Suprapubic skin (tissue), 4 donors: ENCODE measurements at regions not wholly inside any gene's neighbourhood (a gene's known extent, or its start where the extent isn't known, plus 50 kb on each side); places are given as distances from the start of the nearest gene placed in this dataset.

Experiments
- DNase-seq, 2 donors: peaks; one replicate each; pipeline ENCODE4 v3.0.0-alpha.2; 2019; ENCODE audit warnings: low spot score in 2 of 2
- H3K27ac ChIP-seq: fragments of 200-600 bp; sonication (generic); one replicate; pipeline ENCODE4 v1.5.1; 2019
- H3K27me3 ChIP-seq: fragments of 200-600 bp; sonication (generic); one replicate; pipeline ENCODE4 v1.5.1; 2019
- H3K36me3 ChIP-seq: fragments of 200-600 bp; sonication (generic); one replicate; pipeline ENCODE4 v1.5.1; 2019
- H3K4me1 ChIP-seq: fragments of 200-600 bp; sonication (generic); one replicate; pipeline ENCODE4 v1.5.1; 2019
- H3K4me3 ChIP-seq: fragments of 200-600 bp; sonication (generic); one replicate; pipeline ENCODE4 v1.5.1; 2019; ENCODE audit warnings: mild to moderate bottlenecking
- H3K9me3 ChIP-seq: fragments of 200-600 bp; sonication (generic); one replicate; pipeline ENCODE4 v1.5.1; 2019
- EP300 ChIP-seq: sonication (generic); formaldehyde crosslinking; IDR thresholded peaks from one replicate; pipeline ENCODE4 v1.6.1; 2017; ENCODE audit warnings: antibody characterized with exemption
- POLR2A ChIP-seq, 2 donors: fragments of 450-650 bp; IDR thresholded peaks; one replicate each; pipeline ENCODE4 v1.6.1; 2017; ENCODE audit warnings: antibody characterized with exemption in 2 of 2, mild to moderate bottlenecking in 2 of 2, moderate library complexity in 2 of 2
- POLR2AphosphoS5 ChIP-seq, 3 donors: sonication (generic); formaldehyde crosslinking; IDR thresholded peaks; one replicate each; pipeline ENCODE4 v1.6.1; 2017; ENCODE audit warnings: antibody characterized with exemption in 3 of 3
- WGBS: methylation state at CpG from one replicate; pipeline ENCODE4 v1.1.5; 2018; 5-methylcytosine and 5-hydroxymethylcytosine counted together
- TF ChIP-seq, protein P1 (sequence below), 2 donors: fragments of 200-600 bp in 1 of 2; fragments of 450-650 bp in 1 of 2; sonication (generic) in 1 of 2; IDR thresholded peaks; one replicate each; pipeline ENCODE4 v1.5.1; 2016 to 2019; ENCODE audit warnings: antibody characterized with exemption in 2 of 2, mild to moderate bottlenecking in 1 of 2, moderate library complexity in 1 of 2

DNA sequence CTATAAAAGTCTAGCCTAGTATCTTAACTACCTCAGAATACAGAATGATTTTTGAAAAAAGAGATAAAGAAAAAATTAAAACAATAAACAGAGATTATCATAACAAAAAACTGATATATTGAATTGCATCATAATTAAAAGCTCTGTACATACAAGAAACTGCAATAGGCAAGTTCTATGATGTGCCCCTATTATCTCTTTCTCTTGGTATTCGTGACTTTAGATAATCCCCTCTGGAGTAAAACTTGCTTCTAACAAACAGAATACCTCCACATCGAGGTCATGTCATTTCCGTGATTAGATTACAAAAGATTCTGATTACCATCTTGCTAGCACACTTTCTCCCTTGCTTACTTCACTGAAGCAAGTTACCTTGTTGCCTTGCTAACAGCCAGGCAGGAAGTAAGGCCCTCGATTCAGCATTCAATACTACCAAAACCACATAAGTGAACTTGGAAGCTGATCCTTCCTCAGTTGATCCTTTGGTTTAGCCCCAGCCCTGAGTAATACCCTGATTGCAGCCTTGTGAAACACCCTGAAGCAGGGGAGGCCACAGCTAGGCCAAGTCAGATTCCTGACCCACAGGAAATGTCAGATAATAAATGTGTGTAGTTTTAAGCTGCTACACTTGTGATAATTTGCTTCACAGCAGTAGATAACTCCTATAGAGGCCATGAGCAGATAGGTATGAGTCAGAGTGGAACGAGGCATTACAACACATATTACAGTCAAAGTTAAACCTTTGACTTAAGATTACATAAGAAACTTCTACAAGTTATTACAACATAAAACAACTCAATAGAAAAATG, 53.7 kb upstream of the TMX4 start:
- Histone ChIP-seq H3K27me3 (no peaks in the 10 kb centered on the region), H3K36me3 (no peaks in the 10 kb centered on the region), H3K4me3 (no peak overlapping the region), H3K4me1 (no peaks in the 10 kb centered on the region), H3K27ac (no peak overlapping the region), H3K9me3 (no peaks in the 10 kb centered on the region)
- WGBS: 46% methylated on average over 5 of the region's 5 CpGs
- no peak for DNase-seq
- TF ChIP-seq EP300 (no peak), POLR2A (IDR thresholded peaks at IDR 0.05) (no peak)

DNA sequence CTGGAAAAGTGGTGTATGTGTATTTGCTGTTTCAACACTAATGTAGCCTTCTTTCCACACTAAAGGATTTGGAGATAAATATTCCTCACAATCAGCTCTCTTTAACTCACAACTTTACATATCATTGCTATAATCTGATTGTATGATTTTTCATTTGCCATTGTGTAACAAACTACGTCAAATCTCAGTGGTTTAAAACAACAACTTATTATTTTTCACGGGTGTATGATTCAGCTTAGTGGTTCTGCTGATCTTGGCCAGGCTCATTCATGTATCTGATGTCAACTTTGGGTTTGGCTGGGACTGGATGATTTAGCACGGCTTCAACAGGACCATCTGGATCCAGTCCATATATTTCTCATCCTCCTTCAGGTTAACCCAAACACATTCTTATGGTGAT, 55.4 kb upstream of the TMX4 start:
- TF ChIP-seq EP300 (no peak), POLR2AphosphoS5 (IDR thresholded peaks at IDR 0.05) (no peak), POLR2A (IDR thresholded peaks at IDR 0.05) (no peak)
- TF ChIP-seq, protein P1, sequence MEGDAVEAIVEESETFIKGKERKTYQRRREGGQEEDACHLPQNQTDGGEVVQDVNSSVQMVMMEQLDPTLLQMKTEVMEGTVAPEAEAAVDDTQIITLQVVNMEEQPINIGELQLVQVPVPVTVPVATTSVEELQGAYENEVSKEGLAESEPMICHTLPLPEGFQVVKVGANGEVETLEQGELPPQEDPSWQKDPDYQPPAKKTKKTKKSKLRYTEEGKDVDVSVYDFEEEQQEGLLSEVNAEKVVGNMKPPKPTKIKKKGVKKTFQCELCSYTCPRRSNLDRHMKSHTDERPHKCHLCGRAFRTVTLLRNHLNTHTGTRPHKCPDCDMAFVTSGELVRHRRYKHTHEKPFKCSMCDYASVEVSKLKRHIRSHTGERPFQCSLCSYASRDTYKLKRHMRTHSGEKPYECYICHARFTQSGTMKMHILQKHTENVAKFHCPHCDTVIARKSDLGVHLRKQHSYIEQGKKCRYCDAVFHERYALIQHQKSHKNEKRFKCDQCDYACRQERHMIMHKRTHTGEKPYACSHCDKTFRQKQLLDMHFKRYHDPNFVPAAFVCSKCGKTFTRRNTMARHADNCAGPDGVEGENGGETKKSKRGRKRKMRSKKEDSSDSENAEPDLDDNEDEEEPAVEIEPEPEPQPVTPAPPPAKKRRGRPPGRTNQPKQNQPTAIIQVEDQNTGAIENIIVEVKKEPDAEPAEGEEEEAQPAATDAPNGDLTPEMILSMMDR (IDR thresholded peaks at IDR 0.05): no peak
- WGBS: 65% methylated on average over 3 of the region's 3 CpGs
- no peak for DNase-seq
- H3K4me1 ChIP-seq: no peaks in the 10 kb centered on the region
- no peaks in the 10 kb centered on the region for H3K9me3 ChIP-seq
- no peak overlapping the region for H3K4me3 ChIP-seq
- no peak overlapping the region for H3K27ac ChIP-seq
- H3K27me3 ChIP-seq: no peaks in the 10 kb centered on the region
- no peaks in the 10 kb centered on the region for H3K36me3 ChIP-seq

DNA sequence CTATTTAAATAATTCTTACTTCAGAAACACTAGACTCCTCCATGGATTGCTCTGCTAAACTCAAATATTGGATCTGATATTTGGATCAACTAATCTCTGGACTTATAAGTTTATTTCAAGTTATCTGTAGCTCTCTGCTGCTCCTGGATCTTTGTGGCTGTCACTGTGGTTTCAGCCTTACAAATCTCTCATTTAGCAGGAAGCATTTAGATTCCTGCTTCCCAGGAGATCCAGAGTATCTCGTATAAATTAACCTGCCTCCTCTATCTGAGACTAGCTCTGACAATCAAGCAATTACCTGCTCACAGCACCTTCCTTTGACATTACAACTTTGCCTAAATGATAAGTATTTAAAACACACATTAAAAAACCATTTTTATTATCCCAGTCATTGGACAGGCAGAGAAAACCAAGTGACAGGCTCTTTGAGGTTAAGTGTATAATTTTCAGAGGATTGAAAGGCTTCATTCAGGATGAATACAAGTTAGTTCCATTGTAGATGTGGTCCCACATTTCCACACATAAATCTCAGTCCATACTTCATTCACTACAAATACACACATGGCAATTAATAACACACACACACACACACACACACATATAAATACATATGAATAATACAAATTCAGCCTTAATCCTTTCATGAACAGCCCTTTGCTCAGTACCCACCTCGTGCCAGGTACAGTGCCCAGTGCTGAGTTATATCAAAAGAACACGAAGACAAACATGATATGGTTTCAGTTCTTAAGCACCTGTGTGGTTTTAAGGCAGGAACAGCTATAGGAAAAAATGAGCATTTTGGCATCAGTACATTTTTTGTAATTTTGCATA, 55.5 kb upstream of the PLCB1 start:
- H3K4me3 ChIP-seq: no peak overlapping the region
- H3K27me3 ChIP-seq: no peaks in the 10 kb centered on the region
- DNase-seq: no peak
- no peak overlapping the region for H3K27ac ChIP-seq
- no peaks in the 10 kb centered on the region for H3K36me3 ChIP-seq
- H3K9me3 ChIP-seq: no peaks in the 10 kb centered on the region
- 69% methylated on average over 3 of the region's 3 CpGs for WGBS
- no peak for TF ChIP-seq POLR2A (IDR thresholded peaks at IDR 0.05)
- TF ChIP-seq, protein P1 (IDR thresholded peaks at IDR 0.05): no peak
- no peak for TF ChIP-seq EP300
- TF ChIP-seq POLR2AphosphoS5 (IDR thresholded peaks at IDR 0.05): no peak
- H3K4me1 ChIP-seq: no peaks in the 10 kb centered on the region

DNA sequence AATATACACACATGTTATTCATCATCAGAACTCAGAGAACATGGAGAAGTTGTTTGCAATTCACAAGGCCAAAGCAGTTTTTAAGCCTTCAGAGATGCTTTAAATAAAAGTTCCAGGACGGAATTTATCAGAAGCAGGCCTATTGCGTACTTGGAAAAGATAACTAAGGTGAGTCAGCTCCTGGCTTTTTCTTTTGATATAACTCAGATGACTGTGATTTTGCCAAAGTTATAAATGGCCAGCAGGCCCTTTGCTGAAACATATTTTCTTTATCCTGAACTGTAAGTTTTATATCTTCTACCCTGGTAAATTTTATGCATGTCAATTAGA, 55.0 kb upstream of the PLCB1 start:
- Histone ChIP-seq H3K4me3 (no peak overlapping the region), H3K9me3 (no peaks in the 10 kb centered on the region), H3K27me3 (no peaks in the 10 kb centered on the region), H3K36me3 (no peaks in the 10 kb centered on the region), H3K4me1 (peaks cover under 1% of the 10 kb centered on the region), H3K27ac (no peak overlapping the region)
- WGBS: 71% methylated on average over 2 of the region's 2 CpGs
- DNase-seq: no peak
- no peak for TF ChIP-seq POLR2AphosphoS5 (IDR thresholded peaks at IDR 0.05)
- TF ChIP-seq POLR2A (IDR thresholded peaks at IDR 0.05): no peak
- TF ChIP-seq EP300: no peak
- TF ChIP-seq, protein P1 (IDR thresholded peaks at IDR 0.05): no peak

DNA sequence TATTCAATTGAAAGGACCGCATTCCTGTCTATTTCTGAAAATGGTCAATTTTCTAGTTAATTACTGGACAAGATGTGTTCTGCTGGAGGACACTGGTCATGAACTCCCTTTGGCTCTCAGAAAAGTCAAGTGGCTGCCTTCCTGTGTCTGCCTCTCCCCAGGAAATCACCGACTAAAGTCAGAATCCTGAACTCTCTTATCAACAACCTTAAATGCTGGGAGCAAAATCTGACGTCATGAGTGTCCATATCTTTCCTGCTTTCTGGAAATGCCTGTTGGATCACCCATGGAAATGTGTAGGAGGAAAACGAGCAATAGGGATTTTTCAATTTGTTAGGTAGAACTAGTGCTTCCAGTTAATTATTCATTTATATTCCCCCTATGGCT, 53.5 kb upstream of the PLCB1 start:
- TF ChIP-seq POLR2A (IDR thresholded peaks at IDR 0.05): no peak
- no peak for TF ChIP-seq POLR2AphosphoS5 (IDR thresholded peaks at IDR 0.05)
- TF ChIP-seq EP300: no peak
- TF ChIP-seq, protein P1 (IDR thresholded peaks at IDR 0.05): no peak
- no peaks in the 10 kb centered on the region for H3K9me3 ChIP-seq
- no peak overlapping the region for H3K27ac ChIP-seq
- no peak overlapping the region for H3K4me3 ChIP-seq
- DNase-seq: no peak
- no peaks in the 10 kb centered on the region for H3K27me3 ChIP-seq
- peaks cover 2% of the 10 kb centered on the region for H3K4me1 ChIP-seq
- H3K36me3 ChIP-seq: no peaks in the 10 kb centered on the region
- 60% methylated on average over 4 of the region's 4 CpGs for WGBS
